Suprapubic skin (tissue), 4 donors: ENCODE measurements at regions not wholly inside any gene's neighbourhood (a gene's known extent, or its start where the extent isn't known, plus 50 kb on each side); places are given as distances from the start of the nearest gene placed in this dataset.

Experiments used
- DNase-seq, 2 donors: peaks; one replicate each; pipeline ENCODE4 v3.0.0-alpha.2; 2019; ENCODE audit warnings: low spot score in 2 of 2
- H3K27ac ChIP-seq: fragments of 200-600 bp; sonication (generic); one replicate; pipeline ENCODE4 v1.5.1; 2019
- H3K27me3 ChIP-seq: fragments of 200-600 bp; sonication (generic); one replicate; pipeline ENCODE4 v1.5.1; 2019
- H3K36me3 ChIP-seq: fragments of 200-600 bp; sonication (generic); one replicate; pipeline ENCODE4 v1.5.1; 2019
- H3K4me1 ChIP-seq: fragments of 200-600 bp; sonication (generic); one replicate; pipeline ENCODE4 v1.5.1; 2019
- H3K4me3 ChIP-seq: fragments of 200-600 bp; sonication (generic); one replicate; pipeline ENCODE4 v1.5.1; 2019; ENCODE audit warnings: mild to moderate bottlenecking
- H3K9me3 ChIP-seq: fragments of 200-600 bp; sonication (generic); one replicate; pipeline ENCODE4 v1.5.1; 2019
- CTCF ChIP-seq, 2 donors: fragments of 200-600 bp in 1 of 2; fragments of 450-650 bp in 1 of 2; sonication (generic) in 1 of 2; IDR thresholded peaks; one replicate each; pipeline ENCODE4 v1.5.1; 2016 to 2019; ENCODE audit warnings: antibody characterized with exemption in 2 of 2, mild to moderate bottlenecking in 1 of 2, moderate library complexity in 1 of 2
- EP300 ChIP-seq: sonication (generic); formaldehyde crosslinking; IDR thresholded peaks from one replicate; pipeline ENCODE4 v1.6.1; 2017; ENCODE audit warnings: antibody characterized with exemption
- POLR2A ChIP-seq, 2 donors: fragments of 450-650 bp; IDR thresholded peaks; one replicate each; pipeline ENCODE4 v1.6.1; 2017; ENCODE audit warnings: antibody characterized with exemption in 2 of 2, mild to moderate bottlenecking in 2 of 2, moderate library complexity in 2 of 2
- POLR2AphosphoS5 ChIP-seq, 3 donors: sonication (generic); formaldehyde crosslinking; IDR thresholded peaks; one replicate each; pipeline ENCODE4 v1.6.1; 2017; ENCODE audit warnings: antibody characterized with exemption in 3 of 3
- WGBS: methylation state at CpG from one replicate; pipeline ENCODE4 v1.1.5; 2018; 5-methylcytosine and 5-hydroxymethylcytosine counted together

- 94% methylated on average over 2 of the region's 2 CpGs for WGBS
- DNase-seq = no peak
- no peaks in the 10 kb centered on the region for H3K4me1 ChIP-seq
- no peaks in the 10 kb centered on the region for H3K9me3 ChIP-seq
- H3K27ac ChIP-seq = no peak overlapping the region
- H3K4me3 ChIP-seq = no peak overlapping the region
- H3K27me3 ChIP-seq = no peaks in the 10 kb centered on the region
- H3K36me3 ChIP-seq = no peaks in the 10 kb centered on the region
- TF ChIP-seq POLR2A (IDR thresholded peaks at IDR 0.05) (no peak), CTCF (IDR thresholded peaks at IDR 0.05) (no peak), POLR2AphosphoS5 (IDR thresholded peaks at IDR 0.05) (no peak), EP300 (no peak)
These were observed 160.2 kb upstream of the RIMS1 start for GRCh38 chr6:71726121-71726520.

- no peaks in the 10 kb centered on the region for H3K36me3 ChIP-seq
- 55% methylated on average over 2 of the region's 2 CpGs for WGBS
- DNase-seq = no peak
- no peaks in the 10 kb centered on the region for H3K4me1 ChIP-seq
- H3K27ac ChIP-seq = no peak overlapping the region
- H3K4me3 ChIP-seq = no peak overlapping the region
- no peaks in the 10 kb centered on the region for H3K27me3 ChIP-seq
- TF ChIP-seq POLR2A (IDR thresholded peaks at IDR 0.05) = no peak
- TF ChIP-seq POLR2AphosphoS5 (IDR thresholded peaks at IDR 0.05) = no peak
- TF ChIP-seq CTCF (IDR thresholded peaks at IDR 0.05) = no peak
- no peak for TF ChIP-seq EP300
- no peaks in the 10 kb centered on the region for H3K9me3 ChIP-seq
These were observed 158.6 kb upstream of the RIMS1 start for GRCh38 chr6:71727632-71728294.

- H3K36me3 ChIP-seq = no peaks in the 10 kb centered on the region
- 84% methylated on average over 3 of the region's 3 CpGs for WGBS
- no peaks in the 10 kb centered on the region for H3K4me1 ChIP-seq
- TF ChIP-seq POLR2AphosphoS5 (IDR thresholded peaks at IDR 0.05) = no peak
- no peak for TF ChIP-seq CTCF (IDR thresholded peaks at IDR 0.05)
- H3K4me3 ChIP-seq = no peak overlapping the region
- H3K27ac ChIP-seq = no peak overlapping the region
- DNase-seq = no peak
- H3K27me3 ChIP-seq = no peaks in the 10 kb centered on the region
- no peaks in the 10 kb centered on the region for H3K9me3 ChIP-seq
These were observed 156.1 kb upstream of the RIMS1 start for GRCh38 chr6:71730284-71730683.

GRCh38 chr6:71733970-71734899 lies 152.1 kb upstream of the RIMS1 start:
- no peak overlapping the region for H3K27ac ChIP-seq
- WGBS = 31% methylated on average over 1 of the region's 1 CpG
- no peak overlapping the region for H3K4me3 ChIP-seq
- no peak for TF ChIP-seq POLR2AphosphoS5 (IDR thresholded peaks at IDR 0.05)
- no peak for TF ChIP-seq EP300
- H3K4me1 ChIP-seq = no peaks in the 10 kb centered on the region
- no peaks in the 10 kb centered on the region for H3K36me3 ChIP-seq
- no peaks in the 10 kb centered on the region for H3K9me3 ChIP-seq
- H3K27me3 ChIP-seq = no peaks in the 10 kb centered on the region
- DNase-seq = no peak

- Histone ChIP-seq H3K9me3 (no peaks in the 10 kb centered on the region), H3K27ac (no peak overlapping the region), H3K4me1 (no peaks in the 10 kb centered on the region), H3K4me3 (no peak overlapping the region), H3K27me3 (no peaks in the 10 kb centered on the region), H3K36me3 (no peaks in the 10 kb centered on the region)
- WGBS = 81% methylated on average over 1 of the region's 1 CpG
- no peak for TF ChIP-seq EP300
- TF ChIP-seq POLR2A (IDR thresholded peaks at IDR 0.05) = no peak
- no peak for TF ChIP-seq CTCF (IDR thresholded peaks at IDR 0.05)
- TF ChIP-seq POLR2AphosphoS5 (IDR thresholded peaks at IDR 0.05) = no peak
- DNase-seq = no peak
These were observed 148.4 kb upstream of the RIMS1 start for GRCh38 chr6:71737953-71738352.
